HG03354 (cell line): ENCODE measurements at regions not wholly inside any gene's neighbourhood (a gene's known extent, or its start where the extent isn't known, plus 50 kb on each side); places are given as distances from the start of the nearest gene placed in this dataset.
"Not testable (repeated sequence)": the region's sequence is repeated elsewhere in the genome, so short reads cannot be mapped to it uniquely, and the experiment has no call there.

ENCODE experiments used
- ATAC-seq: cut with Tn5 transposase; IDR thresholded peaks from one replicate; pipeline ENCODE4 v1.9.1; 2021; ENCODE audit warnings: mild to moderate bottlenecking; ENCODE audit not compliant: unreplicated experiment, poor library complexity, severe bottlenecking

- no peak for ATAC-seq
These were observed 233.9 kb upstream of the ZBTB20 start for GRCh38 chr3:115380883-115381572.

GRCh38 chr3:115381573-115381912 is 234.5 kb upstream of the ZBTB20 start:
- no peak for ATAC-seq

GRCh38 chr3:115381931-115382330 is 234.8 kb upstream of the ZBTB20 start:
- ATAC-seq: no peak

GRCh38 chr3:115384381-115384780 is 237.3 kb upstream of the ZBTB20 start:
- no peak for ATAC-seq

DNA sequence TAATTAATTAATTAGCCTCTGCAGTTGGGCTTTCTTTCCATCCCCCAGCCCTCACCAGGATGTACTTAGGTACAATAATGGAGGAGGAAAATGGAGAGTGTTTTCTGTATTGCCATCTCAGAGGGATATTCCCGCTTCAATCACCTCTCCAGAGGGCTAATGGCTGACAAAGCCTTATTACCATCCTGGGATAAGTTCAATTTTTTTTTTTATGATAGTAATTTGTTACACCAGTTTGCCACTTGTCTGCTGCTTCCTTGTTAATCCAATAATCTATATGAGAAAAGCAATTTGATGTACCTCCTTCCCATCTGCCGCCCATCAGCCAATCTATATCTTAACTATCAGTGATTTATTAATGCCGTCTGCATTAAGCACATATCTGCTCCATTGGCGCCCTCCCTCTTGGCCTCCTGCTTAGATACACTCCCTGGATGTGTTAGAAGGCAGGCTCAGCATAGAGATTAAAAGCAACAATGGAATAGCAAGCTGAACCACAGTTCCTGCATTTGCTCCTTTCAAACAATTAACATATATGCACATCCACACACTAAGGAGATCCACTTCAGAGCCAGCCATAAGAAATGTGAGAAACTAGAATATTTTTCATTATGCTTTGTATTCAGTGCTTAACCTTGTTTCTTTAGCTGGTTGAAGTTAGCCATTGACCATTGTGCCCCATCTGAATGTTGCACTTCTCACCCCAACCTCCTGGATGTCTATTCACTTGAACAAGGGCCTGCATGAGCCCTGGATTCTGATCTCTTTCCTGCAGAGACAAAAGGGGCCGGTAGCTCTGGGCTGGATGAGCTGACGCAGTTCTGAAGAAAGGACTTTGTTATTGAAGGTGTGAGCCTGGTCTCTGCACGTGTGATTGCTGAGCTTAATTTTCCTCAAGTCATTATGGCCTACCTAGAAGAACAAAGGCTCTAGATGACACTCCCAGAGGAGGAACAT is 237.3 kb upstream of the GAP43 start:
- ATAC-seq: no peak

DNA sequence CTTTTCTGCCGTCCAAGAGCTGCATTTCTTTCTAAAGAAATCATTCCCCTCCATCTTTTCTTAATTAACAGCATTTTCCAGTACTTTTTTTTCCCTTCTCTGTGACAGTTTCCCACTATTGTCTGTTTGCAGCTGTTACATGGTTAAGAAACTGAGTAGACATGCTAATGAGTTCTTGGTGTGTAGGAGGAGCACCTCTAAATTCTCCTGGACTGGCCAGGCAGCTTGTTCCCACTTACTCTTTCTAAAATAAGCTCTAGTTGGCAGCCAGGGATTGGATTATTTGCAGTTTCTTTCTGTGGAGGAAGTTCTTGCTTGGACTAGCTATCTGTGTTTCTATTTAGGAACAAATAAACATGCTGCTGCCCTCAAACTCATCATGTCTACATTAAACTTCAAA is 235.1 kb upstream of the GAP43 start:
- no peak for ATAC-seq

DNA sequence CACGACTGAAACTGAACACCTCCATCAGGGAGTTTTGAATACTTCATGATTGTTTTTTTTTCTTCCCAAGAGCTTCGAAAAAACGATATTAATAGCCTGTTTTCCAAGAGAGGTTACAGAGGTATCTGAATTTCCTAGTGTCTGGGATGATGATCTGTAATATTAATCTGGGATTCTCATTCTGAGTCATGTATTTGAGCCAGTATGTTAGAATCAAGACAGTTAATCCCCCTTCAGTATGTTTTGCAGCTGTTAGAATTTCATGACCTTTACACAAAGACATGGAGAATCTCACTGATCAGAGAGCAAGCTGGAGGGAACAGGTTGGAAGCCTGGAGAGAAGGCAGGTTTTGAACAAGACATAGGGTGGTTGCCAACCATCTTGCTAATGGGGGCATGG is 234.5 kb upstream of the GAP43 start:
- no peak for ATAC-seq

- no peak for ATAC-seq
These were observed 226.5 kb upstream of the GAP43 start for GRCh38 chr3:115396801-115397200.

DNA sequence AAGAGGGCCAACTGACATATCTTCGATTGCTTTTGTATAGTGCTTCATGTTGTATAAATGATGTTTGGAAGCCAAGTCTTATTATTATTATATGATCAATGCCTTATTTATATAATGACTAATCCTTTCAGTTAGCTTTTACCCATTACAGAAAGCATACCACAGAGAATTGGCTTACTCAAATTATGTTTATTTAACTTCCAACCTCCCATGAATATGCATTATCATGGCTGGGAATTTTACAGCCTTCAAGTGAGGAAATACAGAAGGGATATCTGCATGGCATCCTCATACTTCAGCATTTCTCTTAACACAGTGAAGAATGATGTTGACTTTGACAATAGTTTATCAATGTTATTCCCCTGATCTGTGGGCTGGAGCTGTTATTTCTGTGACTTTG is 225.9 kb upstream of the GAP43 start:
- ATAC-seq: no peak

DNA sequence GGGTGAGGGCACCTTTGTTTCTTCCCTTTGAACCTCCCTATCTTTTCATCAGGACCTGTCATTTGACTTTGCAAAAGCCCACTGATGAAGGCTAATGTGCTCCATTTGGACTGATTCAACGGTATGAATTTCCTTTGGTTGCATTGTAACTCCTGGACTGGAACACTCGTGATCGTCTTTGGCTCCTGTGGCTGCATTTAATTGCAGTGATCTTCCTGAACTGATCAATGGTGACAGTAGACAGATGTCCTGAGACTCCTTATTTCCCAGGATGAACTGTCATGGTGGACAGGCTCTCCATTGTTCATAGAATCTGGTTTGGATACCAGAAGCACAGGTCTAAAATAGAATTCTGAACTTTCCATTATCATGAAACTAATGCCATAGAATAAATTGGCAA is 224.8 kb upstream of the GAP43 start:
- ATAC-seq: no peak

- no peak for ATAC-seq
These were observed 223.6 kb upstream of the GAP43 start for GRCh38 chr3:115399750-115400149.

DNA sequence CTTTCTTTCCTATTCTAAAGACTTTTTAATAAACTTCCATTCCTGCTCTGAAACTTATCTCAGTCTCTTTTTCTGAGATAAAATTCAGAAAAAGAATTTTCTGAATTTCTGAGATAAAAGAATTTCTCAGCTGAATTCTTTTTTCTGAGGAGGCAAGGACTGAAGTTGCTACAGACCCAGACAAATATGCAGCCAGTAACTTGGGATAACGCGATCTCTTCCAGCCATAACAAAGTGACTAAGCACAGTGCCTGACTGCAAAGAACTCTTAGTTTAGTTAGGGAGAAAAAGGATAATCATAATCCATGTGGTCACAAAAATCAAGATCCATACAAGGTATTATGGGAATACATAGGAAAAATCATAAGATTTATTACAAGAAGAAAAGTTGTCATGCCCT is 222.0 kb upstream of the GAP43 start:
- no peak for ATAC-seq

DNA sequence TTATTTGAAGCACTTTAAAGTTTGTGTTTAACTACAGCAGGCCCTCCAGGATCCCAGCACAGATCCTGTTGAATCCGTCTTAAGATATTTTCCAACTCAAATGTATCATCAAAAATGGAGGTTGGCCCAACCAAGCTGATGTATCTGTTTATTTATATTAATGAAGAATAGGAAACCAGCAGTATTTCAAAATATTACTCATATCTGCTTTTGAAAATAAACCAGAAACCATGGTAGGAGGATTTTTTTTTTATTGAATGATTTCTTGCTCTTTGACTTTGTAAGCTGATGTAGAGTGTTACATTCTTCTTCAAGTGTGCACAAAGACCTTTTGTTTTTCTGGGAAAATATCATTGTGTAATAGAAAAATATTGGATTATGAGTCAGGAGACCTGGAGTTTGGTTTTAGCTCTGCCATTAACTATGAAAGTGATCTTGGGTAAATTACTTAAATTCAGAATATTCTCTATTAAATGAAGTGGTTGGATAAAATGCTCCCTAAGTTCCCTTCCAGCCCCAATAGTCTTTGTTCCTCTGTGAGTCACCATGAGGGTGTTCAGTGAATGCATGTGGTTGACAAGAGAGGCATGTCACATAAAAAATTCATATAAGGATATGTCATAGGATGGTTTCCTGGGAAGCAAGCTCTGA is 221.3 kb upstream of the GAP43 start:
- no peak for ATAC-seq

DNA sequence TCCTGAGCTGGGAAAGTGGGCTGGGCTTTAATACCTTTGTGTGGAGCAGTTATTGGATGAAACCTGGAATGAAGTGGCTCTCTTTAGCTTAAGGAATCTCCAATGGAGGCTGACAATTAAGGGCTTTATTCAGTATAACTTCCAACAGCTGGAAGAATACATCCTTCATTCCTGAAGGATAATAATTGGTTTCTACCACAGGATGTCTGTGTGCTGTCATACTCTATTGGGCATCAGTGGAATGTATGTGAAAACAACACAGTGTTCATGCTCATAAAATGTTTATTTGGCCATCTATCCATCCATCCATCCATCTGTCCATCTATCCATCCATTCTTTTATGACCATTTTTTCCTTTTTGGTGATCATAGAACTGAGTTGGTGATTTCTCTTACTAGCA is 220.7 kb upstream of the GAP43 start:
- ATAC-seq: no peak

DNA sequence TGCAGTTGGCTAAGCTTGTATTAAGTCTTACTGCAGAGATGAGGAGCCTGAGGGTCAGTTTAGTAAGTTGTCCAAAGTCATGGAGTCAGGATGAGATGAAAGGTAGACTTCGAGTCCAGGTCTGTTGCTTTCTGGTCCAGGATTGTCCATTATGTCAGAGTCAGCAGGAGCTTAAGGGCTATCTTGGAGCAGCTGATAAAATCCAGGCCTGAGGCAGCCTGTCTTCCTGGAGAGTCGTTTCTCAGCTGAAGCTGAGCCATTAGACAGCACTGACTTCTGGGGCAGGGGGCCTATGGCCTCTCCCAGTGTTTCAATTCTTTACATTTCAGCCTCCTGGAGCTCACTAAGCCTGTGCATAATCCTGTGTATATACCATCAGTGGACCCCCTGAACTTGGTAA is 219.5 kb upstream of the GAP43 start:
- ATAC-seq: no peak

DNA sequence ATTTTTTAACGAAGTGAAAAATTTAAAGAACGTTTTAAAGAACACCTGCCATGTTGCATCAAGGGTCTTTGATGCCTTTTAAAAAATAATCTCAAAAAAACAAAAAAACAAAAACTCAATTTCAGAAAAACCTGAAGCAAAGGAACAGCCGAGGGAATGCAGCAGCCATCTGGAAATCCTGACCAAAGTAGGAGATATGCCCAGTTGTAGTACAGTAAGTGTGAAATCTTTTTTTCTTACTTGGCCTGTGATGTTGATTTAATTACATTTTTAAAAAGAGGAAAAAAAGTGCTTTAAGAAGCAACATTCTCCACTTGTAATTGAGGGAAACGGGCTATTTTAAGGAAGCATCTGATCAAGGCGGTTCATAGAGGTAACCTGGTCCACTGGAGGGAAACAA is 213.7 kb upstream of the GAP43 start:
- ATAC-seq: no peak

GRCh38 chr3:115414610-115415009 is 208.7 kb upstream of the GAP43 start:
- ATAC-seq: not testable (repeated sequence)

DNA sequence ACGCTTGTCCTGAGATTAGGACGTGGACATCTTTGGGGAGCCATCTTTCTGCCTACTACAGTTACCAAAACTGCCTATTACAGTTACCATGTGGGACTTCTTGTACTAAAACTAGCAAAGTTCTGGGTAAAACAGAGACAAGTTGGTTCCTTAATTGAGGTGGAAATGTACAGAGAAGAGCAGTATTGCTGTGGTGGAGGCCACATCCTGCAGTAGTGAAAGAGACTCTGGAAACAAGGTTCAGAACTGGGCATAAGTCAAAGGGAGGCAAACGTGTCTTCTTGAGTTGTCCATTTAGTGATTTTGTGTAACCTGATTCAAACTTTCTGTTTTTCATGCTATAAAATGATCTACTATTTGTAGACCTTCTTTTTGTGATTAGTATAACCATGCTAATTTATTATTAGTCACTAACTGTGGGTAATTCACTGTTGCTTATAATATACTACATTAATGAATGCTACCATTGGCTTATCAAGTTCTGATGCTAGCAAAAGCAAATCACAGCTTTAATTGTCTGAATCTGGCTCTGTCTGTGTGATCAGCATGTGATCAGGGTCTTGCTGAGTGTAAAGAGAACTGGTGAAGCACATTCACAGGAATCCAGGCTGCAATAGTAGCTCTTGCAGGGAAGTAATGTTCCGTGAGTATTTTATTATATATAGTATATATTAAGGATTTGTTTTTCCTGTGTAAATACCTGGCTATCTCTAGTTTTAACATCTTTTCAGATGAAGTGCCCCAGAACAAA is 207.9 kb upstream of the GAP43 start:
- ATAC-seq: no peak

GRCh38 chr3:115418583-115418982 is 204.7 kb upstream of the GAP43 start:
- ATAC-seq: no peak

DNA sequence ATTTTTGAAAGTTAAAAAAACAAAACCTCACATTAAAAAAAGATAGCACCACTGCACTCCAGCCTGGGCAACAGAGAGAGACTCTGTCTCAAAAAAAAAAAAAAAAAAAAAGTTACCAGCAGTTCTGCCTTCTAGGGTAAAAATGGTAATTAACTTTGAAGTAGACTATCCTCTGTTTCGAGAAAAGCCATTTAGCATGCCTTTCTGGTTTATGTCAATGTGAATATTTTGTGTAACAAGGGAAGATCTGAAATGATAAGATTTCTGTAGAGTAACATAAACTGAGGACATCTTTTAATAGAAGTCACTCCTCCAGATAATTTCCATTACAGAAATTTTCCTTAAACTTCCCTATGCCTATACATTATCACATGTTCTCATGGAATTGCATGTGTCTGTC is 203.2 kb upstream of the GAP43 start:
- no peak for ATAC-seq
